ENCODE measurements at regions not wholly inside any gene's neighbourhood (a gene's known extent, or its start where the extent isn't known, plus 50 kb on each side); places are given as distances from the start of the nearest gene placed in this dataset.

- no peak for TF ChIP-seq CTCF (IDR thresholded peaks at IDR 0.05; ENCODE audit: low read length)
- TF ChIP-seq EZH2 (optimal IDR thresholded peaks at IDR 0.05; ENCODE audit: low read depth, low read length): no peak
- TF ChIP-seq EZH2phosphoT487 (IDR thresholded peaks at IDR 0.05; ENCODE audit: low read length): no peak
Measured at GRCh38 chr9:78612091-78612490, 315.2 kb downstream of the PSAT1 start.
